CD4-positive, alpha-beta T cell (primary cell): ENCODE measurements at regions not wholly inside any gene's neighbourhood (a gene's known extent, or its start where the extent isn't known, plus 50 kb on each side); places are given as distances from the start of the nearest gene placed in this dataset.

Experiments used
- ATAC-seq: fragments of 200-7000 bp; cut with Tn5 transposase; one replicate; pipeline ENCODE4 v1.10.0; 2022; ENCODE audit warnings: mild to moderate bottlenecking; ENCODE audit not compliant: poor library complexity
- CTCF ChIA-PET: fragments of 350-600 bp; sonication (Branson Sonifier 250); formaldehyde crosslinking; loops from one replicate; lab custom pipeline; 2021; ENCODE audit warnings: antibody characterized with exemption, inconsistent platforms; lab: Charles Lee
- POLR2A ChIA-PET: fragments of 350-600 bp; sonication (Branson Sonifier 250); formaldehyde crosslinking; loops from one replicate; lab custom pipeline; 2021; ENCODE audit warnings: antibody characterized with exemption, inconsistent platforms; lab: Charles Lee
- DNase-seq, 14 experiments: peaks; one replicate each; pipeline ENCODE4 v3.0.0-alpha.2; 2013 to 2020; ENCODE audit warnings: mixed read lengths in 2 of 14
- H3K27ac ChIP-seq, 2 donors: one replicate each; pipeline versions ENCODE4 v1.5.1 to v1.7.0; 2013; ENCODE audit warnings: low read length in 2 of 2, low read depth in 1 of 2, mild to moderate bottlenecking in 1 of 2
- H3K27me3 ChIP-seq, 2 experiments: 1 replicate in 1 of 2; 2 replicates in 1 of 2; pipeline versions ENCODE4 v1.6.1 to v1.7.0; 2013; ENCODE audit warnings: low read length in 2 of 2, control low read depth in 1 of 2, mild to moderate bottlenecking in 1 of 2, moderate library complexity in 1 of 2; ENCODE audit not compliant: insufficient read depth in 2 of 2, control insufficient read depth in 1 of 2
- H3K36me3 ChIP-seq: one replicate; pipeline ENCODE4 v1.6.1; 2013; ENCODE audit warnings: low read length, control low read depth; ENCODE audit not compliant: insufficient read depth
- H3K4me1 ChIP-seq: one replicate; pipeline ENCODE4 v1.6.1; 2013; ENCODE audit warnings: low read length, control low read depth; ENCODE audit not compliant: insufficient read depth
- H3K4me3 ChIP-seq: one replicate; pipeline ENCODE4 v1.5.1; 2013; ENCODE audit warnings: mild to moderate bottlenecking, low read length, moderate library complexity
- H3K9me3 ChIP-seq, 2 experiments: 1 replicate in 1 of 2; 2 replicates in 1 of 2; pipeline versions ENCODE4 v1.6.1 to v1.7.0; 2013; ENCODE audit warnings: low read length in 2 of 2, mild to moderate bottlenecking in 2 of 2, control low read depth in 1 of 2, moderate library complexity in 1 of 2; ENCODE audit not compliant: control insufficient read depth in 1 of 2, insufficient read depth in 1 of 2
- H3K27ac Mint-ChIP-seq: one replicate; pipeline ENCODE4 v1.8.0; 2020; ENCODE audit warnings: mixed read lengths
- H3K27me3 Mint-ChIP-seq: one replicate; pipeline ENCODE4 v1.8.0; 2021; ENCODE audit warnings: mixed read lengths
- H3K36me3 Mint-ChIP-seq: one replicate; pipeline ENCODE4 v1.8.0; 2021; ENCODE audit warnings: low read depth, mixed read lengths
- H3K4me1 Mint-ChIP-seq: one replicate; pipeline ENCODE4 v1.8.0; 2021; ENCODE audit warnings: low read depth, mixed read lengths
- H3K4me3 Mint-ChIP-seq: one replicate; pipeline ENCODE4 v1.8.0; 2020; ENCODE audit warnings: mild to moderate bottlenecking, mixed read lengths
- H3K9me3 Mint-ChIP-seq: one replicate; pipeline ENCODE4 v1.8.0; 2020; ENCODE audit warnings: mixed read lengths
- CTCF ChIP-seq: fragments of 200-600 bp; IDR thresholded peaks from one replicate; pipeline ENCODE4 v1.8.0; 2022; ENCODE audit warnings: antibody characterized with exemption, mild to moderate bottlenecking
- intact Hi-C, 2 experiments: fragments of 100-400 bp; cut with DNase I in 1 of 2; cut with micrococcal nuclease in 1 of 2; formaldehyde crosslinking; loops; one replicate each; pipeline versions ENCODE4 v1.15.1 to v1.9.0; 2023 to 2025; cut with DNase I, micrococcal nuclease

GRCh38 chr4:156620786-156621185, 350.8 kb downstream of the PDGFC start:
- Mint-ChIP-seq H3K27me3 (no peaks in the 10 kb centered on the region), H3K27ac (no peak overlapping the region), H3K36me3 (no peaks in the 10 kb centered on the region), H3K4me1 (no peaks in the 10 kb centered on the region), H3K9me3 (peaks cover 5% of the 10 kb centered on the region), H3K4me3 (no peak overlapping the region)
- ATAC-seq (no peak), DNase-seq (no peak)
- no peak overlapping the region for H3K4me3 ChIP-seq
- intact Hi-C loops, result no loop called here
- H3K27me3 ChIP-seq, result no peaks in the 10 kb centered on the region
- H3K9me3 ChIP-seq, result no peaks in the 10 kb centered on the region
- H3K27ac ChIP-seq, result no peak overlapping the region
- no peaks in the 10 kb centered on the region for H3K4me1 ChIP-seq
- no peaks in the 10 kb centered on the region for H3K36me3 ChIP-seq
- ChIA-PET CTCF (no interaction called here), POLR2A (no interaction called here)
- no peak for TF ChIP-seq CTCF

- intact Hi-C loops, result no loop called here
- H3K9me3 Mint-ChIP-seq, result peaks cover 2% of the 10 kb centered on the region
- H3K4me3 ChIP-seq, result no peak overlapping the region
- no peaks in the 10 kb centered on the region for H3K27me3 Mint-ChIP-seq
- no peaks in the 10 kb centered on the region for H3K4me1 ChIP-seq
- H3K36me3 ChIP-seq, result no peaks in the 10 kb centered on the region
- H3K27ac ChIP-seq, result no peak overlapping the region
- POLR2A ChIA-PET, result no interaction called here
- H3K4me3 Mint-ChIP-seq, result no peak overlapping the region
- ATAC-seq, result no peak
- TF ChIP-seq CTCF, result no peak
- no peak for DNase-seq
- CTCF ChIA-PET, result no interaction called here
- no peak overlapping the region for H3K27ac Mint-ChIP-seq
- H3K4me1 Mint-ChIP-seq, result no peaks in the 10 kb centered on the region
- H3K36me3 Mint-ChIP-seq, result no peaks in the 10 kb centered on the region
- H3K27me3 ChIP-seq, result no peaks in the 10 kb centered on the region
- no peaks in the 10 kb centered on the region for H3K9me3 ChIP-seq
Observed at GRCh38 chr4:156619154-156619934, 352.3 kb downstream of the PDGFC start.

- H3K4me3 Mint-ChIP-seq, result no peak overlapping the region
- no peak overlapping the region for H3K27ac Mint-ChIP-seq
- intact Hi-C loops, result no loop called here
- Histone ChIP-seq H3K27ac (no peak overlapping the region), H3K36me3 (no peaks in the 10 kb centered on the region), H3K27me3 (no peaks in the 10 kb centered on the region), H3K4me1 (no peaks in the 10 kb centered on the region), H3K4me3 (no peak overlapping the region), H3K9me3 (no peaks in the 10 kb centered on the region)
- ATAC-seq (no peak), DNase-seq (no peak)
- CTCF ChIA-PET, result no interaction called here
- no peaks in the 10 kb centered on the region for H3K36me3 Mint-ChIP-seq
- H3K9me3 Mint-ChIP-seq, result peaks cover 2% of the 10 kb centered on the region
- H3K4me1 Mint-ChIP-seq, result no peaks in the 10 kb centered on the region
- no peak for TF ChIP-seq CTCF
- POLR2A ChIA-PET, result no interaction called here
- H3K27me3 Mint-ChIP-seq, result no peaks in the 10 kb centered on the region
Observed at GRCh38 chr4:156615066-156615531, 356.5 kb downstream of the PDGFC start.
